NCI-H69 (cell line): ENCODE measurements at regions not wholly inside any gene's neighbourhood (a gene's known extent, or its start where the extent isn't known, plus 50 kb on each side); places are given as distances from the start of the nearest gene placed in this dataset.
A peak's percentile ranks its signal among the peaks of the same experiment; 100 is the strongest.
"Not testable (repeated sequence)": the region's sequence is repeated elsewhere in the genome, so short reads cannot be mapped to it uniquely, and the experiment has no call there.

ENCODE experiments used
- DNase-seq: peaks from one replicate; lab custom pipeline; 2025; lab: John Stamatoyannopoulos, UW

- no peak for DNase-seq
Measured at GRCh38 chr21:36207577-36208320, 51.1 kb downstream of the DOP1B start.

- DNase-seq, result no peak
Measured at GRCh38 chr21:36208326-36209013, 51.8 kb downstream of the DOP1B start.

- peak; percentile 85 for DNase-seq
Measured at GRCh38 chr21:36209626-36210171, 53.1 kb downstream of the DOP1B start.

- DNase-seq, result no peak
Measured at GRCh38 chr21:36210779-36211659, 54.4 kb downstream of the DOP1B start.

- DNase-seq, result no peak
Measured at GRCh38 chr21:36211660-36212512, 55.3 kb downstream of the DOP1B start.

GRCh38 chr21:36212513-36212780 lies 55.8 kb downstream of the DOP1B start:
- no peak for DNase-seq

GRCh38 chr21:36214561-36214960 lies 57.9 kb downstream of the DOP1B start:
- no peak for DNase-seq

GRCh38 chr21:36217743-36218142 lies 61.1 kb downstream of the DOP1B start:
- no peak for DNase-seq

- no peak for DNase-seq
Measured at GRCh38 chr21:36218691-36219090, 62.1 kb downstream of the DOP1B start.

- no peak for DNase-seq
Measured at GRCh38 chr21:36223451-36223850, 66.8 kb downstream of the DOP1B start.

- DNase-seq, result no peak
Measured at GRCh38 chr21:36229181-36229580, 72.6 kb downstream of the DOP1B start.

- DNase-seq, result not testable (repeated sequence)
Measured at GRCh38 chr21:36231444-36231843, 74.8 kb downstream of the DOP1B start.

GRCh38 chr21:36232641-36233040 lies 76.0 kb downstream of the DOP1B start:
- no peak for DNase-seq

GRCh38 chr21:36235058-36235582 lies 78.5 kb downstream of the DOP1B start:
- no peak for DNase-seq

GRCh38 chr21:36236052-36236730 lies 79.6 kb downstream of the DOP1B start:
- DNase-seq, result no peak

- DNase-seq, result no peak
Measured at GRCh38 chr21:36237441-36237840, 80.8 kb downstream of the DOP1B start.

GRCh38 chr21:36239585-36239984 lies 80.4 kb upstream of the MORC3 start:
- DNase-seq, result no peak

- no peak for DNase-seq
Measured at GRCh38 chr21:36241717-36242116, 78.3 kb upstream of the MORC3 start.

- DNase-seq, result no peak
Measured at GRCh38 chr21:36245115-36245514, 74.9 kb upstream of the MORC3 start.

- no peak for DNase-seq
Measured at GRCh38 chr21:36245649-36246048, 74.3 kb upstream of the MORC3 start.
